Peyer's patch (tissue), 4 donors: ENCODE measurements at regions not wholly inside any gene's neighbourhood (a gene's known extent, or its start where the extent isn't known, plus 50 kb on each side); places are given as distances from the start of the nearest gene placed in this dataset.

Experiments
- DNase-seq, 3 donors: peaks; one replicate each; pipeline ENCODE4 v3.0.0-alpha.2; 2017 to 2019
- H3K27ac ChIP-seq, 4 donors: fragments of 200-600 bp; sonication (generic); one replicate each; pipeline ENCODE4 v1.5.1; 2016 to 2019
- H3K27me3 ChIP-seq, 2 donors: fragments of 200-600 bp; sonication (generic); one replicate each; pipeline ENCODE4 v1.5.1; 2019
- H3K36me3 ChIP-seq, 3 donors: fragments of 200-600 bp; sonication (generic); one replicate each; pipeline ENCODE4 v1.5.1; 2016 to 2019
- H3K4me1 ChIP-seq, 4 donors: fragments of 200-600 bp; sonication (generic); one replicate each; pipeline ENCODE4 v1.5.1; 2016 to 2019
- H3K4me3 ChIP-seq, 4 donors: fragments of 200-600 bp; sonication (generic); 1 replicate in 3 of 4; 2 replicates in 1 of 4; pipeline ENCODE4 v1.5.1; 2016 to 2019; ENCODE audit warnings: mild to moderate bottlenecking in 1 of 4
- H3K9me3 ChIP-seq, 4 donors: fragments of 200-600 bp; sonication (generic); one replicate each; pipeline ENCODE4 v1.5.1; 2016 to 2019; ENCODE audit warnings: mild to moderate bottlenecking in 1 of 4
- CTCF ChIP-seq, 6 experiments: fragments of 450-650 bp in 4 of 6; fragments of 200-600 bp in 2 of 6; sonication (generic) in 1 of 6; IDR thresholded peaks; one replicate each; pipeline ENCODE4 v1.5.1; 2017 to 2019; ENCODE audit warnings: antibody characterized with exemption in 6 of 6, mild to moderate bottlenecking in 3 of 6, moderate library complexity in 1 of 6
- POLR2A ChIP-seq, 2 donors: fragments of 450-650 bp; IDR thresholded peaks; one replicate each; pipeline ENCODE4 v1.5.1; 2017; ENCODE audit warnings: antibody characterized with exemption in 2 of 2, mild to moderate bottlenecking in 2 of 2, moderate library complexity in 2 of 2

DNA sequence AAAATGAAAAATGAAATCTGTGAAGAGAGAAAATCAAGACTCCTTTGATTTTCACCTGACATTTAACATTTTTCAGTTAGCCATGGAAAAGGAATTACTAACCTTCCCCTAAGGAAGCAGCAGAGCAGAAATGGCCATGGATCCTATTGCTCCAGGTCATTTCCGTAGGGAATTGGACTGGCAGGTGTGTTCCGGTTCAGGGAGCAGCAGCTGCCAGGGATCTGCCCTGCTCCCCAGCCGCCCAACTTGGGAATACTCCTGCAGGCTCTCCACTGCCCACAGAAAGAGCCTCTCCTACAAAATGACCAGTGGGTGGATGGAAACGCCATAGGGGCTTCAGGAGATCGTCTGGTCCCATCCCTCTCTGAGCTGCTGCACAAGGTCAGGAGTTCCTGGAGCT is 86.0 kb upstream of the MAPK4 start:
- TF ChIP-seq POLR2A (IDR thresholded peaks at IDR 0.05), result no peak
- no peak for TF ChIP-seq CTCF (IDR thresholded peaks at IDR 0.05)
- Histone ChIP-seq H3K4me1 (no peaks in the 10 kb centered on the region), H3K9me3 (no peaks in the 10 kb centered on the region), H3K4me3 (no peak overlapping the region), H3K36me3 (no peaks in the 10 kb centered on the region), H3K27me3 (no peaks in the 10 kb centered on the region), H3K27ac (no peak overlapping the region)
- DNase-seq, result no peak

- Histone ChIP-seq H3K4me3 (no peak overlapping the region), H3K27ac (no peak overlapping the region), H3K4me1 (no peaks in the 10 kb centered on the region), H3K36me3 (no peaks in the 10 kb centered on the region), H3K9me3 (no peaks in the 10 kb centered on the region), H3K27me3 (no peaks in the 10 kb centered on the region)
- TF ChIP-seq CTCF (IDR thresholded peaks at IDR 0.05) (no peak), POLR2A (IDR thresholded peaks at IDR 0.05) (no peak)
- DNase-seq, result no peak
Observed at GRCh38 chr18:50475538-50476193, 84.2 kb upstream of the MAPK4 start.

GRCh38 chr18:50492097-50492496 is 67.8 kb upstream of the MAPK4 start:
- DNase-seq, result no peak
- Histone ChIP-seq H3K4me3 (no peak overlapping the region), H3K9me3 (no peaks in the 10 kb centered on the region), H3K27me3 (no peaks in the 10 kb centered on the region), H3K27ac (no peak overlapping the region), H3K4me1 (no peaks in the 10 kb centered on the region), H3K36me3 (no peaks in the 10 kb centered on the region)
- TF ChIP-seq CTCF (IDR thresholded peaks at IDR 0.05), result no peak

GRCh38 chr18:50494569-50494968 is 65.3 kb upstream of the MAPK4 start:
- no peaks in the 10 kb centered on the region for H3K9me3 ChIP-seq
- H3K4me3 ChIP-seq, result no peak overlapping the region
- H3K27me3 ChIP-seq, result no peaks in the 10 kb centered on the region
- no peak for DNase-seq
- H3K4me1 ChIP-seq, result no peaks in the 10 kb centered on the region
- no peak for TF ChIP-seq POLR2A (IDR thresholded peaks at IDR 0.05)
- TF ChIP-seq CTCF (IDR thresholded peaks at IDR 0.05), result no peak
- H3K36me3 ChIP-seq, result no peaks in the 10 kb centered on the region
- H3K27ac ChIP-seq, result no peak overlapping the region

DNA sequence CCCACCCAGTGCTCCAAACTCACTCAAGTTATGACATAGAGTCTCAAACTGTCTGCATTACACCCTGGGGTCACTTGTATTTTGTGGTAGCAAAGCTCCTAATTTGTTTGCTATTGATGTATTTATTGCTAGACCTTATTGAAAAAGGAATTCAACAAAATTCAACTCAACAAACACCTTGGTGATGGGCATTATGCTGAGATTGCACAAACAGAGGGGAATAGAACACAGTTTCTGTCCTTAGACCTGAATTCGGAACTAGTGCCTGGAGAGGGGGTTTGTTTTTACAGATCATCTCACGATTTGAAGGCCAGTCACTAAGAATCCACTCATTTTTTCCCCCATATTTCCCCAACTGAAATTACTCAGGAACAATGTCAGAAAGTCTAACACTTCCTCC is 53.5 kb upstream of the MAPK4 start:
- DNase-seq, result no peak
- H3K4me1 ChIP-seq, result no peaks in the 10 kb centered on the region
- TF ChIP-seq CTCF (IDR thresholded peaks at IDR 0.05), result no peak
- no peak for TF ChIP-seq POLR2A (IDR thresholded peaks at IDR 0.05)
- no peak overlapping the region for H3K27ac ChIP-seq
- H3K9me3 ChIP-seq, result no peaks in the 10 kb centered on the region
- no peaks in the 10 kb centered on the region for H3K27me3 ChIP-seq
- H3K36me3 ChIP-seq, result no peaks in the 10 kb centered on the region
- no peak overlapping the region for H3K4me3 ChIP-seq

DNA sequence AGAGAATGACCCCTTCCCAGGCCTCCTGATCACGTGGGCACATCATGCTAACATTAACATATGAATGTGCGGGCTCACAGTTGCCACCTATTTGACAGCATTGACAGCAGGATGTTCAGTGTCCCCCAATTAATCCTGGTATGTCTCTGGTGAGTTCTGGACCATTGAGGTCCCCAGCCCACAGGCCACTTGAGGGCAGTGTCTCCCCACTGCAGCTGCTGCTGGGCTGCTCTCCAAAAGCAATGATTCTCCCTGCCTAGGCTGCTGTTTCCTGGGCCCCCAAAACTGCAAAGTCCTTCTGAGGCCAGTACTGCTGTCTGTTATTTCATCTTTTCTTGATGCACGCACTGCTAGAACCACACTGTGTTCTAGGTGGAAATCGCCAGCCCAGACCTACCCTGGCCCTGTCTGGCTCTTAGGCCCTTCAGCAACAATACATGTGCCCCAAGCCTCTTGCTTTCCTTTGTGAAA is 52.7 kb upstream of the MAPK4 start:
- no peak for TF ChIP-seq POLR2A (IDR thresholded peaks at IDR 0.05)
- peak in 4 of 6 experiments; percentile 22 to 54 (median 42) for TF ChIP-seq CTCF (IDR thresholded peaks at IDR 0.05)
- DNase-seq, result peak in 1 of 3 donors; percentile 55
- H3K4me1 ChIP-seq, result no peaks in the 10 kb centered on the region

More for the DNA sequence above, 52.7 kb upstream of the MAPK4 start:
- no peaks in the 10 kb centered on the region for H3K27me3 ChIP-seq
- H3K4me3 ChIP-seq, result no peak overlapping the region
- H3K36me3 ChIP-seq, result no peaks in the 10 kb centered on the region
- no peak overlapping the region for H3K27ac ChIP-seq
- H3K9me3 ChIP-seq, result no peaks in the 10 kb centered on the region
